ENCODE measurements at regions not wholly inside any gene's neighbourhood (a gene's known extent, or its start where the extent isn't known, plus 50 kb on each side); places are given as distances from the start of the nearest gene placed in this dataset.

DNA sequence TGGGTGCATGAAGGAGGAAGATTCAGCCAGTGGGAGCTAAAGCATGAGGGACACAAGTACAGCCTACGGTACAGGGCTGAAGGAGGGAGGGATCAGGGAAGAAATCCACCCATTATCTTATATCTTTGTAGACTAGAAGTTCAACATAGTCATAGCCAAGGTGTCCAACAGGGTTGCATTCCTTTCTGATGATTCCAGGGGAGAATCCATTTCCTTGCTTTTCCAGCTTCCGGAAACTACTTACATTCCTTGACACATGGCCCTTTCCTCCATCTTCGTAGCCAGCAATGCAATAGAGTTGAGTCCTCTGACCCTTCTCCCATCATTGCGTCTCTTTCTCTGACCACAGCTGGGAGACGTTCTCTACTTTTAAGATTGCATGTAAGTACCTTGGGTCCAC, 471.0 kb upstream of the SEMA6D start:
- DNase-seq (ENCODE audit: extremely low read depth in 1 of 11, low read depth in 9 of 11, low spot score in 4 of 11): no peak

DNA sequence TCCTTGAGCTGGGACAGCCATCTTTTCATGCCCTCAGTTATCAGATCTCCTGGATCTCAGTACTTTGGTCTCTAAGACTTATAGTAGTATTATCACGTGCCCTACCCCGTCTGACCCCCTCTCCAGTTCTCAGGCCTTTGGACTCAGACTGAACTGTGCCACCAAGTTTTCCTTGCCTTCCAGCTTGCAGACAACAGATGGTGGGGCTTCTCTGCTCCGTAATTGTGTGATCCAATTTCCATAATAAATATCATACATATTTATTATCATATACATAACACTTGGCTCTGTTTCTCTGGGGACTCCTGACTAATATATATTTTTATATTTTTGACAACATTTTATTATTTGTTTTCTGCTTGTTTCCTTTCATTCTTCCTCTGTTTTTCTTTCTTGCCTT, 458.8 kb upstream of the SEMA6D start:
- no peak for DNase-seq (ENCODE audit: extremely low read depth in 1 of 11, low read depth in 9 of 11, low spot score in 4 of 11)

DNA sequence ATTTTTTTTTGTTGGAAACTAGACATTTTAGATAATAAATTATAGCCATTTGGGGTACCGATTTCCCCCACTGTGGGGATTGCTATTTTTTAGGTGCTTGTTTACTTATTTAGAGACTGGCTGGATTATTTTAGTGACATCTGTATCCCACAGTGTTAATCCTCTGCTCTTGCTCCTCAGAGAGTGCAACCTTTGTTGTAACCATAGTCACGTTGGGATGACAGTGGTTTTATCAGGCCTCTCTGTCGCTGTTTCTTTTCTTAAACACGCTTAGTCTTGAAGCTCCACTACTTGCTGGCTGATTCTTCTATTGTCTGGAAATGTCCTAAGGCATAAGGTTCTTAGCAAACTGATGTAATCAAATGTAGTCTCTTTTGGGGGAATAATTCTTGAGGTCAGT, 451.6 kb upstream of the SEMA6D start:
- no peak for DNase-seq (ENCODE audit: extremely low read depth in 1 of 11, low read depth in 9 of 11, low spot score in 4 of 11)

DNA sequence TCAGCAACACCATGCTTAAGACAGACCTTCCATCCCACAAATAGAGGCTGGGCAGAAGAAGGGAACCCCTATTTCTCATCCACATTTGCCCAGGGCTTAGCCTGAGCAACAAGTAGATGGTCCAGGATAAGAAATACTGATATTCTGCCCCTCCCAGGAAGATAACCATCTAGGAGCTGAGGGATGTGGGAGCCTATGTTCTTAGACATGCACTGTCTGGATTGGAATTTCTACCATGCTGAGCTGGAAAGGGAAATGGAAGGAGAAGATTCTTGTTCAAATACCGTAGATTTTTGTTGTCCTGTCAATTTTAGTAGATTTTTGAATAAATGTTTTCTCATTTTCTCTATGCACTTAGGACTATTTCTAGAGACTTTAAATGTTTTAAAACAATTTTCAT, 450.7 kb upstream of the SEMA6D start:
- DNase-seq (ENCODE audit: extremely low read depth in 1 of 11, low read depth in 9 of 11, low spot score in 4 of 11): no peak

DNA sequence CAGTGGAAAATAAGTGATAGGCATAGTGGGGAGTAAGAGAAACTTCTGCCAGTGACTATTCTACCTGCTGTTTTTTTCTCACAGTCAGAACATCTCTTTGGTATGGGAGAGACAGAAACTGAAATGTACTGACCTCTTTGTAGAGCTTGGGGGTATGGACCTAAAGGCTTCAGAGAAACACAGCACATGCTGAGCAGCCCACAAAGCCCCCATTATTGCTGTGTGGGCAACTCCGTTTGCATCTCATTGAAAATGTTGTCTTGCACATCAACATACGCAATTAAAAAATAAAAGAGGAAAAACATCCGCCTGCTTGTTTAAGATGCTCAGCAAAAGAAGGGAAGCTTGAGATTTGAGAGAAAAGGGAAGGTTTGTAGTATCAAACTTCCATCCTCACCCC, 443.4 kb upstream of the SEMA6D start:
- DNase-seq (ENCODE audit: extremely low read depth in 1 of 11, low read depth in 9 of 11, low spot score in 4 of 11): no peak

DNA sequence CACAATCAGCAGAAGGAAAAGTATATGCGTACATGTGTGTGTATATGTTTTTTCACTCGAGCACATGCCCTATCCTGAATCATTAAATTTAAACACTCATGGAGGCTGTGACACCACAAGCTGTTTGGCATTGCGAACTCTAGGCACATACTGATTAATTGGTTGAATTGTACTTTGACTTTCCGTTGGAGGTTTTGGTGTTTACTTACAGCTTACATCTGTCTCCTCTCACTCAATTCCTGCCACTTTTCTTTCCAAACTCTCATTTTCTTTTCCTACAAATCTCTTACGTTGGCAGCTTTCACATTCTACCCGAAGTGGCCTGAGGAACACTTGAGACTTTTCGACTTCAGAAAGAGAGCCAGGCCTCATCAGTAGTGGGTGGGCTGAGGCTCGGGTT, 434.1 kb upstream of the SEMA6D start:
- no peak for DNase-seq (ENCODE audit: extremely low read depth in 1 of 11, low read depth in 9 of 11, low spot score in 4 of 11)

DNA sequence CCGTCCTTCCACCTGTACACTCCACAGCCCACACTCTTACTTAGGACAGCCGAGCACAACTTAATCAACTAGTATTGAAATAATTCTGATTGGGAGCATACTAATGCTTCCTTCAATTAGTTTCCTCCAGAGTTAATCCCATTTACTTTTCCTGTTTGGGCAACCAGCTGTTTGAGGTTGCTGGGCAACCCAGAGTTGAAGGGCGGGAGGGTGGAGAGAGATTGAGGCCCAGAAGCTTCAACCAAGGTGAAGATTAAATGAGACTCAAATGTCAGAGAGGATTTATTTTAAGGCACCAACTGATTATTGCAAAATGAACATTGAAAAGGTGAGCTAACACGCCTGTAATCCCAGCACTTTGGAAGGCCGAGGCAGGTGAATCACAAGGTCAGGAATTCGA, 428.5 kb upstream of the SEMA6D start:
- DNase-seq (ENCODE audit: extremely low read depth in 1 of 11, low read depth in 9 of 11, low spot score in 4 of 11): no peak

DNA sequence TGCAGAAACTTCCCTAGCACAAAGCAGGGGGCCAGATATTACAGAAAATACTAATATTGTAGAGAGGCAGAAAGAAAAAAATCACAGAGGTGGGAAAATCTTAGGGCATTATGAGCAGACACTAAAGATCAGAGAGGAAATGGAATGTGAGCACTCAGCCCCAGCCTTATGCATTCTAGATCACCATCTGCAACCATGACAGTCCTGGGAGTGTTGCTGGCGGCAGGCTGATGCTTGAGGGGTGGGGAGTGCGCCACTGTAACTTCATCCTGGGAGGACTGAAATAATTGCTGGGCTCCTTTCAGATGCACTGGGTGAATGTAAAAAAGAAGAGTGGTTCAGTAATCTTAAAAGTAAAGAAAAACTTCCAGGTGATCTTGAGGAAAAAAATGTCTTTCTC, 427.6 kb upstream of the SEMA6D start:
- DNase-seq (ENCODE audit: extremely low read depth in 1 of 11, low read depth in 9 of 11, low spot score in 4 of 11): no peak

DNA sequence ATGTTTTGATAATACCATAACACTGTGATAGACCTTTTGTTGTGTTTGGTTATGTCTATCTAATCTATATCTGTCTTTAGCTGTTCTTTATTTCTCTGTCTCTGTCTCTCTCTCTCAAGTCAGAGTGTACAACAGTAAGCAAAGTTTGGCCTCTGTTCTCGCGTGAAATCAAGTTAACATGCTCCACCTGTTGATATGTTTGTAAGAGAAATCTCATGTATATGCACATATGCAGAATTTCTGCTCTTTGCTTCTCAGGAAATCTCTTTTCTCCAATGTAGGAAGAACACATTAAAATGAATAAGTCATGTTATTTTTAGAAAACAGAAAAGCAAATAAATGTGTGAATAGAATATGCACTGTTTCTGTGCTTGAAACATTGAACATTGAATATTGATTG, 425.5 kb upstream of the SEMA6D start:
- no peak for DNase-seq (ENCODE audit: extremely low read depth in 1 of 11, low read depth in 9 of 11, low spot score in 4 of 11)

DNA sequence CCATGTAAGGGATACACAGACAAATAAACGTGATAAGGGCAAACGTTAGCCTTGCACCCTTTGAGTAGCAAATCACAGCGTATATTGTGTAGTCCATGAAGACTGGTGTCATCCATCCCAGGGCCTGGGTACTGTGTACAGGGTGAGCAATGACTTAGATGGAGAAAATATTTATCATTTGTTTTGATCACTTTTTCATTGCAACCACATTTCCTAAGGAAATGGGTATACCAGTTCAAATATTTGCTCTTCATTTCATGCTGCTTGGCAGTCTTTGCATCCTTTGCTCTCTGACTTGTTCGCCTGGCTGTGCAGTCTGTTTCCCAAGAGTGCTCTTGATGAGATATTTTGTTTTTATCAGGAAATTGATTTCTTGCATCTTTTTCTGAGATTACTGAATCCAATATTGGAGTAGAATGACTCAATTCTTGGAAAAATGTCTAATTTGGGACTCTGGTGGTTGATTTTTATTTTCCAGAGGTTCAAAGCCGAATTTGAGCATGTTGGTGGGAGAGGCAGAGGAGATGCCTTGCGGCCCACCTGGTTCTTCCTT, 424.6 kb upstream of the SEMA6D start:
- DNase-seq (ENCODE audit: extremely low read depth in 1 of 11, low read depth in 9 of 11, low spot score in 4 of 11): no peak

DNA sequence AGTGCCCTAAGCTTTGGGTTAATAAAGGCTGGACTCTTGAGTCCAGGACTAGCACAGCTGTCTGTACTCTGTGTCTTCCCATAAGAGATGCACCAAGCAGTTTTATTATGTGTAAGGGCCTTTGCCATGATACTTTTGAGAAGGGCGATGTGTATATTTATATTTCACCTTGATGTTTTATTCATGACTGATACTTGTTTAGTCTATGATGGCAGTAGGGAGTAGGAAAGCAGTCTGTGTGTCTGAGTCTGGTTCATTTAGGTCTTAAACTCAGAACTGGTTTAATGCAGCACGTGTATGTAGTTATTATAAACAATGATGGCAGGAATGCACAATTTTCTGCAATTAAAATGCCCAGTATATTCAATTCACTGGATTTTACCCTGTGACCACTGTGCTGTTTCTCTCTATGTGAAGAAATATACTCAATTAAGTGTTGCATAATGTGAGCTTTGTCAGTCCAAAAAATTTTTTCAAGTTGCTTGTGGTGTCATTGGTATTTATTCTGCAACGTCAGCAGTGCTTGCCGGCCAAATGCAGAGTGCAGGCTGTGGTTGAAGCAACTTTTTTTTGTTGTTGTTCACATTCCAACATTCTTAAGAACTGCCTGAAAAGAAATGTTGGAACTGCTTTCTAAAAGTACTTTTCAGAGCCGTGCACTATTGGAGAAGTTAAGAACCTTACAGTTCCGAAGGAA, 423.7 kb upstream of the SEMA6D start:
- DNase-seq (ENCODE audit: extremely low read depth in 1 of 11, low read depth in 9 of 11, low spot score in 4 of 11): peak in 7 of 11 donors; percentile 0 to 46 (median 25)

DNA sequence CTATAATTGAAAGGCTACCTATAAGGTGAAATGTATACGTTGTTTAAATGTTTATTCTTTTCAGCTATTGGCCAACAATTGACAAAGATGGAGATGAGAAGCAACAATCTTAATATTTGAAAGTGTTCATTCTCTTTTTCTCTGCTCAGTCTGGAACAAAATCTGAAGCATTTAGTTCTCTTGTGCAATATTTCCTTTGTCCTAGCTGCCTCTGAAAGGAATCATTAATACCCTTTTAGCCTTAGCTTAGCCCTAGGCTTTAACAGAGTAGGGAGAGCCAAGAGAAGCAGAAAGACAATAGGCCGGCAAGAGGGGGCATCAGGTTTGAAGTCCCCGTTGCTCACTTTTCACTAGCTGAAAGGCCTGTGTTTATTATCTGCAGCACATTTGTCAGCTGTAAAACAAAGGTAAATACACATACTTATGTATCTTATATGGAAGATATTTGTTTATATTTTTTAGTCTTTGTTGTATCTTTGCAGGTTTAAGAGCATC, 422.5 kb upstream of the SEMA6D start:
- DNase-seq (ENCODE audit: extremely low read depth in 1 of 11, low read depth in 9 of 11, low spot score in 4 of 11): no peak

DNA sequence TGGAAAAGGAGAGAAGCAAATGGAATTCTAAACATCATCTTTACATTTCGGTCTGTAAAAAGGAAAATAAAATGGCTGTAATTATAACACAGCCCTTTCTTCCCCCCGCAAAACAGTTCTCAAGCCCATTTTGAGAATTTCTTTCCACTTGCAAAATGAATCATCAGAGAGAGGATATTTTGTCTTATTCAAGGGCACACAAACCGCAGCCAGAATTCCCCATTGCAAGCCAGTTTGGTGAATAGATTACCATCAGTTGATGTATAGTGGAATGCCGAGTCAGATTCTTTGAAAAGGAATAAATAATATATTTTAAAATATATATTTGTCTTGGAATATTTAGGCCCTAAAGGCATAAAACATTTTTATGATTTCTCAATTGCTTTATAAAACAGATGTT, 420.4 kb upstream of the SEMA6D start:
- DNase-seq (ENCODE audit: extremely low read depth in 1 of 11, low read depth in 9 of 11, low spot score in 4 of 11): no peak

DNA sequence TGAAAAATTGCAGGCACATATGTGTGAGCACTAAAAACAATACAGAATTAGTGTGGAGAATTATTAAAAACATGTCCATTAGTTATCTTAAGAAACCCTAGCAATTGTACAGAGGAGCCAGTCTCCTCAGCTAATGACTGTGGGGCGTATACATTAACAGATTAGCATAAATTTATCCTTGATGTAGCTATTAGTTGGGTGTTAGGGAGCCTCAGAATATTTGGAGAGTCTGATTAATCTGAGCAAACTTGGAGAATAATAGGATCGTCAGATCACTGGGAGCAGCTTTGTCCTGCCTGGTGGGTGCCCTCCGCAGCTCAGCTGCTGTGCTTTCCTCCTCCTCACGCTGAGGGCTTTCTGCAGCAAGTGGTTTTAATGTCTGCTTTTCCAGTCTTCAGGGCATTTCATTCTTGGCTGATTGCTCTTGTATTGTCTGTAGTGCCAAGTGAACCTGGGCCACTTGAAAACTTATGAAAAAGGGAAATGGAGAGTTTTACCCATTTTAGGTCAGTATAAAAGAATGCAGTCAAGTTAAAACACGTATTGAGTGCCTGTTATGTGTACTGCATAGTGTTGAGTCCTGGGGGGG, 417.4 kb upstream of the SEMA6D start:
- no peak for DNase-seq (ENCODE audit: extremely low read depth in 1 of 11, low read depth in 9 of 11, low spot score in 4 of 11)

DNA sequence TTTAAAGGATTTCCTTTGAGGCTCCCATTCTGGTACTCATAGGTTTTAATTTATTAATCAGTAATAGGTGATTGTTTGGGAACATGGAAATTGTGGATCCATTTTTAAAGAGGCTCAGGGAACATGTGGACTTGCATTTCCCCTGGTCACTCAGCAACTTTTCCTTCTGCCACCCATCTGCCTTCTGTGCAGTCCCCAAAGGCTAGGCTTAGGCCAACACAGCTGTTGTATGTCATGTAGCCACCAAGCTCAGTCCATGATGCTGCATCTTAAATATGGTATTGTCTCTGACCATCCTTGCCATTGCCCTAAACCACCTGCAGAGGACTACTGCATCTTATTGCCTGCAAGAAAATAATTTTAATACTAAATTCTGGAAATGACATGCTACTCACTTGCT, 416.7 kb upstream of the SEMA6D start:
- DNase-seq (ENCODE audit: extremely low read depth in 1 of 11, low read depth in 9 of 11, low spot score in 4 of 11): no peak

DNA sequence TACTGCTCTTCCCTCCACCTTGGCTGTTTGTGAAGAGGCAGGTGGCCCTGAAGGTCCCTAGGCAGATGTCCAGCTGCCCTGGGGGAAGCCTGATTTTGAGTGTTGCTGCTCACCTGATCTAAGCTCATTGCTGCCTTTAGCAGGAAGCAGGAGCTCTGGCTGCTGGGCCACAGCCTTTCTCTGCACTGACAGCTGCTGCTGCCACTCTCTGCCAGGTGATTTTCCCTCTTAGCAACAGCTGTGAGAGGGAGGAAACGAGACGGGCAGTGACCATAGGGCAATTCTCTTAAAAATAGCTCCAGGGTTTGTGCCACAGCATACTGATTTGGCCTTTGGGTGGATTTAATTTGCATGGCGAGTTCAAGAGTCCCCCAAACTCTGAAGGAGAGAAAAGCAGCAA, 415.8 kb upstream of the SEMA6D start:
- DNase-seq (ENCODE audit: extremely low read depth in 1 of 11, low read depth in 9 of 11, low spot score in 4 of 11): no peak

DNA sequence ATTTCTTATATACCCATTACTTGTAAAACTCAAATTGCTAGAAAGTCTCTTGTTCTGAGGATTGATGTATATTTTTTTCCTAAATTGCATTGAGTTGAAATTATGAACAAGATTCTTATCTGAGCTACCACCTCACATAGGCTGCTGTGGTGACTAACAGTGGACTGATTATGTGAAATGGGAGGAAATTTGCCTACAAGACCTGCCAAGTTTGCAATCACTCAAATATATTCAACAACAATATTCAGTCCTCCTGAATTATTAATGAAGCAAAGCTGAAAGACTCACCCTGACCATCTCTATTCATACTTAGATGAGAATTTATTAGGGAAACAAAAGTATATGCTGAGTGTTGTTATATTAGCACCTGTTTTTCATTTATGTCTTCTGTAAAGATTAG, 412.6 kb upstream of the SEMA6D start:
- DNase-seq (ENCODE audit: extremely low read depth in 1 of 11, low read depth in 9 of 11, low spot score in 4 of 11): no peak

DNA sequence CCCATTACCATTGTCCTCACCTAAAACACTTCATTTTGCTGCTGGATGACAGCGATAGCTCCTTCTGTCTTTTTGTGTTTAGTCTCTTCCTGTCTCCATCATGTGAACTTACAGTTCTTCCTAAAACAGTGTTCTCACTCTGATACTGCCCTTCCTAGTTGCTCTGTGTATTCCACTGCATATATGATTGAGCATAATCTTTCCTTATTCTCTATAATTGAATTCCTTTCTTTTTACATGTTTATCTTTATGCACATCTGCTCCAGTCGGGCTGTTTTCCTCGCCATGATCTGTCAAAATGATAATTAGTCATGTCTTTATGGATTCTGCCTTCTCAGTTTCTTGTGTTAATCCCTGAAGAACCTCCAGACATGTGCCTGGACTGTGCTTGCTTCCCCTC, 405.1 kb upstream of the SEMA6D start:
- DNase-seq (ENCODE audit: extremely low read depth in 1 of 11, low read depth in 9 of 11, low spot score in 4 of 11): no peak

DNA sequence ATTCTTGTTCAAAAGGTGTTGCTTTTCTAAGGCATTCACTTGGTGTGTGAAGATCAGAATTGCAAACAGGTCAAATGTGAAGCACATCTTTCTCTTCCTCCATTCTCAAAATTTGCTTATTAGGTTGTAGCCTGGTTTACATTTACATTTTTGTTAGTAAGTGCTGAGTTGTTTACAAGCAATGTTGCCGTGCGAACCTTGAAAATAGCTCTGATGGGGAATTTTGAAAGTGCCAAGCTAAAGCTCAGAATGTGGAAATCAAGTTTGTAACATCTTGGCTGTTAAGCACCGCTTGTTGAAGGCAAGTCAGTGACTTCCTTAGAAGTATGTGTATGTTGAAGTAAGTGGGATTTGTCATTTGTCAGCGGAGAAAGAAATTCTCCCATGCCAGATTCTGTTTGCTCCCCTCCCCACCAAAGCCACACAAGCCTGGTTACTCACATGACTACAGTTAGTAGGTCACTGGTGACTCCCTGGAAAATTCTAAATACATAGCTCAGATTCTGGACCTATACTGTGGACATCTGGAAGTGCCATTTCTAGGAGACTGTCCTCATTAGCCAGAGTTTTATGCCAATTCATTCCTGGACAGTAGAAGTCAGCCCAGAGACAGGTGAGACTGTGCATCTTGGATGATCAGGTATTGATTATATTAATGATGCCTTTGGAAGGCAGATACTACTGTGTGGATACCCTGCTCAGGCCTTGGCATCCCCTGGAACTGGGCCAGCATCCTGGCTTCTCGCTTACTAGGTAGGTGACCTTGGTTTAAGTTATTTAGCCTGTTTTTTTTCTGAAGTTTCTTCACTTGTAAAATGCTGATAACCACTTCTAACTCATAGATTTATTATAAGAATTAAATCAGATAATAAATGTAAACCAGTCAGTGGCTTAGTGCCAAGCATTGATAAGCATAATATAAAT, 390.6 kb upstream of the SEMA6D start:
- no peak for DNase-seq (ENCODE audit: extremely low read depth in 1 of 11, low read depth in 9 of 11, low spot score in 4 of 11)

DNA sequence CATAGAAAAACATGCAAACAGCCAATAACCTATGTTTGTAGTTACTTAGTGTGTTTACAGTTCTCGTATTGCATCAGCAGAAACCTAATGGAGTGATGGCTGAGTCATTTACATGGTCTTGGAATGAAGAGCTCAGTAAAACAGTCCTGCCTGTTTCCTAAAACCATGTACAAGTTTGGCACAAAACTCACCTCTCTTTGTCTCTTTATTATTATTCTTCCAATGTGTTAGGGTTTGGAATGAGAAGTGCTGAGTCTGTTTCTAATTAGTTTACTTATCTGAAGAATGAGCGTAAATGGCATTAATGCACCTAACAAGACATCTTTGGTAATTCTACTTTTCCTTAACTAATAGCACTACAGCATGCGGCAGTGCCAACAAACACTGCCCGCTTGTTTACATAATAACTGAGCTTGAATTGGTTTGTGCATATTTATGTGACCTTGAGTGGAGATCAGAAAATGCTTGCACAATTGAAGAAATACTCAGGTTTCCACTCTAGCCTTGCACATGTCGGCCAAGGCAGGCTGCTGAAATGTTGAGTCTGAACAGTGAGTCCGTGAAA, 385.4 kb upstream of the SEMA6D start:
- no peak for DNase-seq (ENCODE audit: extremely low read depth in 1 of 11, low read depth in 9 of 11, low spot score in 4 of 11)

Measured in renal cortex interstitium (tissue), 11 donors.